ENCODE measurements at regions not wholly inside any gene's neighbourhood (a gene's known extent, or its start where the extent isn't known, plus 50 kb on each side); places are given as distances from the start of the nearest gene placed in this dataset.

DNA sequence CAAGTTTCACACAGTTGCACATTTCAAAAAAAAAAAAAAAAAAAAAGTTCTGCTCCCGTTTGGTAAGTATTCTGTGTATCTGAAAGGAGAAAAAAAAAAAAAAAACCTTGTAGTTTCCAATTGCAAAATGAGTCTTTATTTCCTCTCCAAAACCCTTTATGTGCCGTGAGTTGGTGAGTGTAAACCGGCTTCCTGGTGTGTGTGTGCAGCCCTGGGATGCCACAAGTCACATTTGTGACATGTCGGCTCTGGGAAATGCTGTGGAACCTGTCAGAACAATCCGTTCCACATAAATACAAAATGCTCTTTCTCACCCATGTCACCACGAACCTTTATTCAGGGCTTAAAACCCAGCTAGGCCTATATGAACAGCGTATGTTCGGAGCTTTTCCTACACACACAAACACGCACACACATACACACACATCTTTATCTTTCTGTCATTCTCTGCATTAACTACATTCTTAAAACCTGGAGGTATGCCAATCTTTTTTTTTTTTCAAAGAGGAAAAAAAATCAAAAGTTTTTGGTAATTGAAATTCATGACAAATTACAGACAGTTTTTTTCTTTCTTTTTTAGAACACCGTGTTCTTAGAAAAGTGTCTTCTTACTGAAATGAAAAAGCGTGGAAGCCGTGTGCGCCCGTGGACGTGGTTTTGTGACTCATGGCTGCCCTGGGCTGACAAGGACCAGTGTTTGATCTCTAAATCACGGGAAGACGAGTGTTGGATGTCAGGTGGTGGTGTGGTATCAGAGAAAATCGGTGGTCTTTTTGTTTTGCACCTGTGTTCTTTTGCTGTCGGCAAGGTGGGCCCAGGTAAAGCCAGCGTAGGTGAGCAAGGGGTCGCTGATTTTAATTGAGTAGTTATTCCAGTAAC is 612.0 kb downstream of the VRK1 start:
- TF ChIP-seq CTCF (conservative IDR thresholded peaks at IDR 0.05; ENCODE audit: control insufficient read depth, insufficient read depth, low read depth, low read length), result no peak
- no peak for DNase-seq (ENCODE audit: low read depth)
- no peak overlapping the region for H3K4me3 ChIP-seq (ENCODE audit: control insufficient read depth, low read depth, low read length)

- TF ChIP-seq CTCF (conservative IDR thresholded peaks at IDR 0.05; ENCODE audit: control insufficient read depth, insufficient read depth, low read depth, low read length), result no peak
- H3K4me3 ChIP-seq (ENCODE audit: control insufficient read depth, low read depth, low read length), result no peak overlapping the region
- no peak for DNase-seq (ENCODE audit: low read depth)
These were observed 613.8 kb downstream of the VRK1 start for GRCh38 chr14:97410667-97411620.

GRCh38 chr14:97411938-97412612 is 614.9 kb downstream of the VRK1 start:
- no peak for DNase-seq (ENCODE audit: low read depth)
- TF ChIP-seq CTCF (conservative IDR thresholded peaks at IDR 0.05; ENCODE audit: control insufficient read depth, insufficient read depth, low read depth, low read length), result no peak
- H3K4me3 ChIP-seq (ENCODE audit: control insufficient read depth, low read depth, low read length), result no peak overlapping the region

- no peak for DNase-seq (ENCODE audit: low read depth)
- no peak for TF ChIP-seq CTCF (conservative IDR thresholded peaks at IDR 0.05; ENCODE audit: control insufficient read depth, insufficient read depth, low read depth, low read length)
- no peak overlapping the region for H3K4me3 ChIP-seq (ENCODE audit: control insufficient read depth, low read depth, low read length)
These were observed 615.9 kb downstream of the VRK1 start for GRCh38 chr14:97413022-97413539.

GRCh38 chr14:97413966-97414717 is 617.0 kb downstream of the VRK1 start:
- no peak overlapping the region for H3K4me3 ChIP-seq (ENCODE audit: control insufficient read depth, low read depth, low read length)
- DNase-seq (ENCODE audit: low read depth), result no peak
- TF ChIP-seq CTCF (conservative IDR thresholded peaks at IDR 0.05; ENCODE audit: control insufficient read depth, insufficient read depth, low read depth, low read length), result no peak

Measured in fibroblast of mammary gland (primary cell).